Fibroblast of peridontal ligament (primary cell): ENCODE measurements at regions not wholly inside any gene's neighbourhood (a gene's known extent, or its start where the extent isn't known, plus 50 kb on each side); places are given as distances from the start of the nearest gene placed in this dataset.

Experiments
- DNase-seq: peaks from one replicate; pipeline ENCODE4 v3.0.0-alpha.2; 2010; ENCODE audit errors: extremely low read depth

GRCh38 chr16:6512512-6512911 is 820.1 kb upstream of the RBFOX1 start:
- DNase-seq, result no peak

GRCh38 chr16:6510261-6510660 is 822.4 kb upstream of the RBFOX1 start:
- no peak for DNase-seq

- no peak for DNase-seq
Measured at GRCh38 chr16:6499413-6499812, 833.2 kb upstream of the RBFOX1 start.

GRCh38 chr16:6498858-6499257 is 833.8 kb upstream of the RBFOX1 start:
- DNase-seq, result no peak

- DNase-seq, result no peak
Measured at GRCh38 chr16:6496996-6497395, 835.6 kb upstream of the RBFOX1 start.

- DNase-seq, result no peak
Measured at GRCh38 chr16:6495486-6496210, 837.0 kb upstream of the RBFOX1 start.

- DNase-seq, result no peak
Measured at GRCh38 chr16:6494716-6495115, 837.9 kb upstream of the RBFOX1 start.

- no peak for DNase-seq
Measured at GRCh38 chr16:6493555-6493954, 839.1 kb upstream of the RBFOX1 start.

GRCh38 chr16:6492742-6493141 is 839.9 kb upstream of the RBFOX1 start:
- DNase-seq, result no peak

- DNase-seq, result no peak
Measured at GRCh38 chr16:6484935-6485334, 847.7 kb upstream of the RBFOX1 start.

GRCh38 chr16:6484081-6484480 is 848.6 kb upstream of the RBFOX1 start:
- DNase-seq, result no peak

GRCh38 chr16:6483469-6484033 is 849.1 kb upstream of the RBFOX1 start:
- DNase-seq, result no peak

GRCh38 chr16:6482696-6483468 is 849.8 kb upstream of the RBFOX1 start:
- no peak for DNase-seq

- no peak for DNase-seq
Measured at GRCh38 chr16:6481894-6482293, 850.8 kb upstream of the RBFOX1 start.

- no peak for DNase-seq
Measured at GRCh38 chr16:6453742-6454141, 878.9 kb upstream of the RBFOX1 start.

- no peak for DNase-seq
Measured at GRCh38 chr16:6447021-6447790, 885.4 kb upstream of the RBFOX1 start.

- DNase-seq, result no peak
Measured at GRCh38 chr16:6446370-6446769, 886.3 kb upstream of the RBFOX1 start.

GRCh38 chr16:6439129-6439528 is 893.5 kb upstream of the RBFOX1 start:
- no peak for DNase-seq

- no peak for DNase-seq
Measured at GRCh38 chr16:6428861-6429260, 903.8 kb upstream of the RBFOX1 start.

GRCh38 chr16:6427621-6428020 is 905.0 kb upstream of the RBFOX1 start:
- DNase-seq, result no peak

- DNase-seq, result no peak
Measured at GRCh38 chr16:6407596-6407995, 925.0 kb upstream of the RBFOX1 start.

GRCh38 chr16:6406028-6406427 is 926.6 kb upstream of the RBFOX1 start:
- DNase-seq, result no peak
